Activated CD8-positive, alpha-beta memory T cell treated with anti-CD3 and anti-CD28 coated beads, Interleukin-2, amount 10 ng/mL, durations not matched to agents 7 days and 5 days (primary cell): ENCODE measurements at regions not wholly inside any gene's neighbourhood (a gene's known extent, or its start where the extent isn't known, plus 50 kb on each side); places are given as distances from the start of the nearest gene placed in this dataset.
"Not testable (repeated sequence)": the region's sequence is repeated elsewhere in the genome, so short reads cannot be mapped to it uniquely, and the experiment has no call there.

Source experiments
- ATAC-seq: fragments of 150-1000 bp; cut with Tn5 transposase; one replicate; pipeline ENCODE4 v1.10.0; 2021; ENCODE audit warnings: moderate library complexity
- CTCF ChIA-PET: fragments of 350-600 bp; sonication (Branson Sonifier 250); formaldehyde crosslinking; loops from one replicate; lab custom pipeline; 2021; ENCODE audit warnings: antibody characterized with exemption; lab: Charles Lee
- DNase-seq: peaks from one replicate; pipeline ENCODE4 v3.0.0-alpha.2; 2020
- H3K27ac Mint-ChIP-seq: one replicate; pipeline ENCODE4 v1.8.0; 2021; ENCODE audit warnings: mild to moderate bottlenecking, mixed read lengths
- H3K27me3 Mint-ChIP-seq: one replicate; pipeline ENCODE4 v1.8.0; 2021; ENCODE audit warnings: mixed read lengths
- H3K36me3 Mint-ChIP-seq: one replicate; pipeline ENCODE4 v1.8.0; 2021; ENCODE audit warnings: mild to moderate bottlenecking, mixed read lengths
- H3K4me1 Mint-ChIP-seq: one replicate; pipeline ENCODE4 v1.8.0; 2021; ENCODE audit warnings: mixed read lengths
- H3K4me3 Mint-ChIP-seq: one replicate; pipeline ENCODE4 v1.8.0; 2021; ENCODE audit warnings: mild to moderate bottlenecking, moderate library complexity, mixed read lengths
- H3K9me3 Mint-ChIP-seq: one replicate; pipeline ENCODE4 v1.8.0; 2022; ENCODE audit warnings: low read depth, mixed read lengths

GRCh38 chrX:128961290-128961689 lies 562.0 kb downstream of the SMARCA1 start:
- no peak for ATAC-seq
- CTCF ChIA-PET: no interaction called here
- no peaks in the 10 kb centered on the region for H3K4me1 Mint-ChIP-seq

GRCh38 chrX:128954697-128955096 lies 568.6 kb downstream of the SMARCA1 start:
- H3K9me3 Mint-ChIP-seq, DNase-seq, CTCF ChIA-PET, H3K36me3 Mint-ChIP-seq, ATAC-seq, H3K27ac Mint-ChIP-seq, H3K4me3 Mint-ChIP-seq, H3K4me1 Mint-ChIP-seq, H3K27me3 Mint-ChIP-seq: not testable (repeated sequence)

More at GRCh38 chrX:128961290-128961689, 562.0 kb downstream of the SMARCA1 start:
- H3K9me3 Mint-ChIP-seq: peaks cover 2% of the 10 kb centered on the region
- H3K27ac Mint-ChIP-seq: no peak overlapping the region
- no peaks in the 10 kb centered on the region for H3K36me3 Mint-ChIP-seq
- no peak overlapping the region for H3K4me3 Mint-ChIP-seq
- no peaks in the 10 kb centered on the region for H3K27me3 Mint-ChIP-seq
- no peak for DNase-seq

- Mint-ChIP-seq H3K27me3 (no peaks in the 10 kb centered on the region), H3K27ac (no peak overlapping the region), H3K36me3 (no peaks in the 10 kb centered on the region), H3K4me1 (no peaks in the 10 kb centered on the region), H3K9me3 (peaks cover 4% of the 10 kb centered on the region), H3K4me3 (no peak overlapping the region)
- CTCF ChIA-PET: no interaction called here
- DNase-seq (no peak), ATAC-seq (no peak)
Measured at GRCh38 chrX:128931071-128931470, 592.2 kb downstream of the SMARCA1 start.

DNA sequence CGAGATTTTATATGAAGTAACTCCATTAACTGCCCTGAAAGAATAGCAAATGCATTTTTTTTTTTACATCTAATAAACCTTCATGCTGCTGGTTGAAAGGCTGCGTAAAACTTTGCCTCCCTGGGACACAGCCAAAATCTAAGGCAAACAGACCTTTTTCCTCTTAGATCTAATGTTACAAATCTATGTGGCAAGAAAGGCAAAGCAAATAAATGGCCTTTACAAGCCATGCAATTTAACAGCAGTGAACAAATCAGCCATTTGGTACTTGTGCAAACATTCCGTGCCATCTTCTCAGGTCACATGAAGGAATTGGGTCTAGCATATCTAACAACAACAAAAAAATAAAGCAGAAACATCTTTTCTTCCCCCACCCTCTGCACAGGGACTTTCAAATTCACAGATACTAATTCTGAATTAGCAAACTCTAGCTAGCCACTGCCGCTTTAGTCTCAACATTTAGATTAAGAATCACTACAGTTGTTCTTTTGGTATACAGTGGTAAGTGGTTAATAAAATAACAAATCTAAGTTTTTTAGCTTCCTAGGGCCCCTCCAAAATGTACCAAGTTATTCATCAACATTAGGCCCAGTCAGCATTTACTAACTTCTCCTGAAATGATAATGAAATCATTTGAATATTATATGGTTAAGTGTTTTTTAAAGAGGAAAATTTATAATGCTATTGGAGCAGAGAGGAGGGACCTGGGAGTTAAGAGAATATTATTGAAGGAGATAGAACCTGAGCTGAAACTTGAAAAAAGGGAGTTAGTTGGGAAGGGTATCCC lies 593.8 kb downstream of the SMARCA1 start:
- ATAC-seq (no peak), DNase-seq (no peak)
- CTCF ChIA-PET: no interaction called here
- peaks cover 4% of the 10 kb centered on the region for H3K9me3 Mint-ChIP-seq
- H3K4me3 Mint-ChIP-seq: no peak overlapping the region
- no peaks in the 10 kb centered on the region for H3K36me3 Mint-ChIP-seq
- H3K4me1 Mint-ChIP-seq: no peaks in the 10 kb centered on the region
- H3K27me3 Mint-ChIP-seq: no peaks in the 10 kb centered on the region
- no peak overlapping the region for H3K27ac Mint-ChIP-seq

- ATAC-seq (no peak), DNase-seq (no peak)
- H3K4me3 Mint-ChIP-seq: no peak overlapping the region
- no peak overlapping the region for H3K27ac Mint-ChIP-seq
- H3K9me3 Mint-ChIP-seq: peaks cover 4% of the 10 kb centered on the region
- H3K36me3 Mint-ChIP-seq: no peaks in the 10 kb centered on the region
- no peaks in the 10 kb centered on the region for H3K4me1 Mint-ChIP-seq
- CTCF ChIA-PET: no interaction called here
- H3K27me3 Mint-ChIP-seq: no peaks in the 10 kb centered on the region
Measured at GRCh38 chrX:128928636-128929035, 594.7 kb downstream of the SMARCA1 start.

GRCh38 chrX:128927363-128927762 lies 595.9 kb downstream of the SMARCA1 start:
- H3K4me3 Mint-ChIP-seq: no peak overlapping the region
- H3K36me3 Mint-ChIP-seq: no peaks in the 10 kb centered on the region
- no peaks in the 10 kb centered on the region for H3K4me1 Mint-ChIP-seq
- no peaks in the 10 kb centered on the region for H3K27me3 Mint-ChIP-seq
- ATAC-seq (no peak), DNase-seq (no peak)
- no peak overlapping the region for H3K27ac Mint-ChIP-seq
- CTCF ChIA-PET: no interaction called here
- peaks cover 4% of the 10 kb centered on the region for H3K9me3 Mint-ChIP-seq

- CTCF ChIA-PET: no interaction called here
- no peak for ATAC-seq
- H3K4me1 Mint-ChIP-seq: no peaks in the 10 kb centered on the region
Measured at GRCh38 chrX:128906753-128907152, 616.5 kb downstream of the SMARCA1 start.

GRCh38 chrX:128901018-128901417 lies 622.3 kb downstream of the SMARCA1 start:
- Mint-ChIP-seq H3K4me1 (no peaks in the 10 kb centered on the region), H3K9me3 (no peaks in the 10 kb centered on the region), H3K4me3 (no peak overlapping the region), H3K36me3 (no peaks in the 10 kb centered on the region), H3K27ac (no peak overlapping the region), H3K27me3 (no peaks in the 10 kb centered on the region)
- CTCF ChIA-PET: no interaction called here
- ATAC-seq (no peak), DNase-seq (no peak)

More at GRCh38 chrX:128906753-128907152, 616.5 kb downstream of the SMARCA1 start:
- Mint-ChIP-seq H3K9me3 (no peaks in the 10 kb centered on the region), H3K4me3 (no peak overlapping the region), H3K27ac (no peak overlapping the region), H3K27me3 (no peaks in the 10 kb centered on the region), H3K36me3 (no peaks in the 10 kb centered on the region)
- no peak for DNase-seq

DNA sequence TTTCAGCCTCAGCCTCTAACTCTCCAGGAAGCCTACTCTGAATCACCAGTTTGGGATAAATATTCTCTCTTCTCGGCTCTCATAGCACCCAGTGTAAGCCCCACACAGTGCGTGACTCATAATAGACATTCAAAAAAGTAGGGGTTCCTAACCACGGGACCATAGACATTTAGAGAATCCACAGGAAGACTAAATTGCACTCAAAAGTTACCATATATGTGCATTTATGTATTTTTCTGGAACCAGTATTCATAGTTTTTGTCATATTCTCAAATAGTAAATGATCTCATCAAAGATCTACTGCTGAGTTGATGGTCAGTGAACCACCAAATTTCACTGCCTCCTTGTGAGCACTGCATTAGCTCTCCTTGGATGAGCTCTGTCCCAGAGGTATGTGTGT lies 625.7 kb downstream of the SMARCA1 start:
- no peaks in the 10 kb centered on the region for H3K9me3 Mint-ChIP-seq
- CTCF ChIA-PET: no interaction called here
- H3K4me3 Mint-ChIP-seq: no peak overlapping the region
- no peaks in the 10 kb centered on the region for H3K4me1 Mint-ChIP-seq
- no peaks in the 10 kb centered on the region for H3K27me3 Mint-ChIP-seq
- DNase-seq (no peak), ATAC-seq (no peak)
- H3K36me3 Mint-ChIP-seq: no peaks in the 10 kb centered on the region
- H3K27ac Mint-ChIP-seq: no peak overlapping the region

GRCh38 chrX:128891554-128891953 lies 631.7 kb downstream of the SMARCA1 start:
- H3K27me3 Mint-ChIP-seq: no peaks in the 10 kb centered on the region

DNA sequence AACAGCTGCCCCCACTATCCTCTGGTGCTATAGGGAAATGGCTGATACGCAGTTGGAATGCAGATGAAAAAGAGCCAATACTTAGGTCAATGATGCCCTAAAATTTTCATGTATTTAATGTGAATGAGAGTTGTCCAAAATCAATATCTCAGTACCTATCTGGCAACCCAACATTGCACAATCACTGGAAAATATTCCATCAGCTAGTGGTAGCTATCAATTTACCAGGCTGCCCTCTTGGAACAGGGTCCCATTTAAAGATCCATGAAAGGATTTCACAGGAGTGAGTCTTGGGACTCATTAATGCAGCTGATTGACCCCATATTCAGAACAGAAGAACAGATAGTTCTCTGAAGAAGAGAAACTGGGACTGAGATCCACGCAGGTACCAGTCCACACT lies 638.9 kb downstream of the SMARCA1 start:
- Mint-ChIP-seq H3K9me3 (no peaks in the 10 kb centered on the region), H3K36me3 (no peaks in the 10 kb centered on the region), H3K4me3 (no peak overlapping the region), H3K27me3 (no peaks in the 10 kb centered on the region), H3K27ac (no peak overlapping the region), H3K4me1 (no peaks in the 10 kb centered on the region)
- CTCF ChIA-PET: no interaction called here
- no peak for ATAC-seq
- no peak for DNase-seq

More at GRCh38 chrX:128891554-128891953, 631.7 kb downstream of the SMARCA1 start:
- Mint-ChIP-seq H3K27ac (no peak overlapping the region), H3K36me3 (no peaks in the 10 kb centered on the region), H3K4me1 (no peaks in the 10 kb centered on the region), H3K4me3 (no peak overlapping the region), H3K9me3 (no peaks in the 10 kb centered on the region)
- ATAC-seq (no peak), DNase-seq (no peak)
- CTCF ChIA-PET: no interaction called here

DNA sequence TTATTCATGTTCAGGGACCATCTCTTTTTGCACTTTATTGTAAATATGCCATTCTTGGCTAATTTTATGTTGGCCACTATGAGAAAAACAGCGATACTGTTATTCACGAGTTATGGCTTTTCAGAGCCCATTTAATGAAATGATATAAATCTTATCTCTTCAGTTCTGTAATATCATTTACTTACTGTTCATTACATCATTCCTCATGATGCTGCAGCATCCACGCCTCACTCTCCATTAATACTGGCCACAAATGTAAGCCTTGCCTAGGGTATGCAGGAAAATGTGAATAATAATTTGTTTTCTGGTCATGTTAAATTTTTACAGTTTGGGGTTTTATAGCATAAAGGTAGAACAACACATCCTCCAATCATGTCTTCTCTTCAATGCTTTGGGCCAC lies 639.6 kb downstream of the SMARCA1 start:
- Mint-ChIP-seq H3K4me1 (no peaks in the 10 kb centered on the region), H3K9me3 (no peaks in the 10 kb centered on the region), H3K27me3 (no peaks in the 10 kb centered on the region), H3K4me3 (no peak overlapping the region), H3K27ac (no peak overlapping the region), H3K36me3 (no peaks in the 10 kb centered on the region)
- ATAC-seq (no peak), DNase-seq (no peak)
- CTCF ChIA-PET: no interaction called here

DNA sequence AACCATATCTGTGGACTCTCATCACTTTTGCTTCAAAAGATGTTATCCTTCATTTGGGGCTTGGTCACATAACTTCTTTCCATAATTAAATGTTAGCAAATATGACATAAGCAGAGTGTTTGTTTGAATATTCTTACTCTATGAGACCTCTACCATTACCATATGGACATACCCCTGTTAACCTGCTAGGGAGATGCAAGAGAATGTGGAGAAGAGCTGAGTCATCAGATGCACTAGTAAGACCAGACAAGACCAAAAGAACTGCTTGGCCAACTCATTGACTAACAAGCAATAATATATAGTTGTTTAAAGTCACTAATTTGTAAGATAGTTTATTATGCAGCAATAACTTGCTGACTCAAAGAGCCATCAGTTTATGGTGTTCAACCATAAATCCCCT lies 652.9 kb downstream of the SMARCA1 start:
- CTCF ChIA-PET: no interaction called here

DNA sequence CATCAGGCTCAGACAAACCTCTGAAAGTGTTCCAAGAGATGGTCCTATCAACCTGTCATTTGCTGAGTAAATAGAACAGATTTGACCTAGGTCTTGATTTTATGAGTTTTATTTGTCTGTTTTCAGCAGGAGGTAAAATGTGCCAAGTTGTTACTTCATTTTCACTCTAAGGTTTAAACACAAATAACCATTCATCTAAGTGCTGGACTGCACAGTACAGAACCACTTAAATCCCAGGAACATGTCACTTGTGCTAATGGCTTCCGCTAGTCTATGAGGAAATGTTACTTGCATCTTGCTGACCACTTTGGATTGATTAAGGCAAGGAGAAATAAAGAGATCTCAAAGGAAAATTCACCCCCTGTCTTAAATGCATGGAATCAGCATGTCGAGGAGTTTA lies 660.7 kb downstream of the SMARCA1 start:
- H3K4me3 Mint-ChIP-seq: no peak overlapping the region

More for the DNA sequence above, 652.9 kb downstream of the SMARCA1 start:
- ATAC-seq (no peak), DNase-seq (no peak)
- H3K36me3 Mint-ChIP-seq: no peaks in the 10 kb centered on the region
- no peak overlapping the region for H3K4me3 Mint-ChIP-seq
- no peaks in the 10 kb centered on the region for H3K9me3 Mint-ChIP-seq
- no peaks in the 10 kb centered on the region for H3K4me1 Mint-ChIP-seq
- no peaks in the 10 kb centered on the region for H3K27me3 Mint-ChIP-seq
- H3K27ac Mint-ChIP-seq: no peak overlapping the region

More for the DNA sequence above, 660.7 kb downstream of the SMARCA1 start:
- H3K27me3 Mint-ChIP-seq: no peaks in the 10 kb centered on the region
- CTCF ChIA-PET: no interaction called here
- ATAC-seq: no peak
- no peak for DNase-seq
- no peaks in the 10 kb centered on the region for H3K9me3 Mint-ChIP-seq
- no peaks in the 10 kb centered on the region for H3K4me1 Mint-ChIP-seq
- H3K36me3 Mint-ChIP-seq: no peaks in the 10 kb centered on the region
- no peak overlapping the region for H3K27ac Mint-ChIP-seq
